CD4-positive, alpha-beta T cell treated with Interleukin-15 for 4 hours (primary cell): ENCODE measurements at regions not wholly inside any gene's neighbourhood (a gene's known extent, or its start where the extent isn't known, plus 50 kb on each side); places are given as distances from the start of the nearest gene placed in this dataset.

ENCODE experiments used
- DNase-seq: peaks from one replicate; pipeline ENCODE4 v3.0.0-alpha.2; 2020; ENCODE audit warnings: low spot score

GRCh38 chr11:19519912-19520641 is 192.6 kb upstream of the NAV2 start:
- DNase-seq: no peak

- DNase-seq: no peak
These were observed 193.3 kb upstream of the NAV2 start for GRCh38 chr11:19519353-19519752.

- DNase-seq: no peak
These were observed 199.4 kb upstream of the NAV2 start for GRCh38 chr11:19513253-19513652.

- no peak for DNase-seq
These were observed 200.0 kb upstream of the NAV2 start for GRCh38 chr11:19512618-19513017.

- DNase-seq: no peak
These were observed 201.0 kb upstream of the NAV2 start for GRCh38 chr11:19511413-19512183.

- DNase-seq: no peak
These were observed 201.6 kb upstream of the NAV2 start for GRCh38 chr11:19511066-19511412.

GRCh38 chr11:19510468-19510867 is 202.2 kb upstream of the NAV2 start:
- DNase-seq: no peak

- DNase-seq: no peak
These were observed 203.4 kb upstream of the NAV2 start for GRCh38 chr11:19509215-19509614.

GRCh38 chr11:19508165-19508564 is 204.5 kb upstream of the NAV2 start:
- DNase-seq: no peak

- DNase-seq: no peak
These were observed 205.7 kb upstream of the NAV2 start for GRCh38 chr11:19506816-19507486.

GRCh38 chr11:19502691-19503253 is 209.9 kb upstream of the NAV2 start:
- DNase-seq: no peak

- DNase-seq: no peak
These were observed 211.0 kb upstream of the NAV2 start for GRCh38 chr11:19501631-19502030.

GRCh38 chr11:19499999-19500398 is 212.6 kb upstream of the NAV2 start:
- DNase-seq: no peak

- no peak for DNase-seq
These were observed 213.5 kb upstream of the NAV2 start for GRCh38 chr11:19499026-19499669.

- no peak for DNase-seq
These were observed 219.0 kb upstream of the NAV2 start for GRCh38 chr11:19493446-19494213.

GRCh38 chr11:19482319-19483100 is 230.1 kb upstream of the NAV2 start:
- no peak for DNase-seq

- no peak for DNase-seq
These were observed 232.1 kb upstream of the NAV2 start for GRCh38 chr11:19480540-19480939.

GRCh38 chr11:19478891-19479290 is 233.7 kb upstream of the NAV2 start:
- no peak for DNase-seq

GRCh38 chr11:19474954-19475721 is 234.4 kb upstream of the E2F8 start:
- no peak for DNase-seq

GRCh38 chr11:19474211-19474610 is 233.5 kb upstream of the E2F8 start:
- no peak for DNase-seq
